ENCODE measurements at regions not wholly inside any gene's neighbourhood (a gene's known extent, or its start where the extent isn't known, plus 50 kb on each side); places are given as distances from the start of the nearest gene placed in this dataset.

GRCh38 chr5:176711883-176712282 is 64.6 kb downstream of the TSPAN17 start:
- no peak for DNase-seq

- DNase-seq, result no peak
Measured at GRCh38 chr5:176712546-176713304, 65.4 kb downstream of the TSPAN17 start.

GRCh38 chr5:176713409-176713808 is 66.1 kb downstream of the TSPAN17 start:
- no peak for DNase-seq

- no peak for DNase-seq
Measured at GRCh38 chr5:176714067-176714466, 66.8 kb downstream of the TSPAN17 start.

- no peak for DNase-seq
Measured at GRCh38 chr5:176716320-176716719, 69.0 kb downstream of the TSPAN17 start.

- DNase-seq, result no peak
Measured at GRCh38 chr5:176719113-176719739, 71.9 kb downstream of the TSPAN17 start.

- DNase-seq, result no peak
Measured at GRCh38 chr5:176721509-176721908, 74.2 kb downstream of the TSPAN17 start.

GRCh38 chr5:176722757-176723156 is 75.5 kb downstream of the TSPAN17 start:
- no peak for DNase-seq

- peak; percentile 10 for DNase-seq
Measured at GRCh38 chr5:176723440-176723839, 76.2 kb downstream of the TSPAN17 start.

GRCh38 chr5:176724472-176724871 is 77.2 kb downstream of the TSPAN17 start:
- DNase-seq, result no peak

- no peak for DNase-seq
Measured at GRCh38 chr5:176725521-176726280, 78.4 kb downstream of the TSPAN17 start.

GRCh38 chr5:176726746-176727527 is 79.7 kb downstream of the TSPAN17 start:
- no peak for DNase-seq

GRCh38 chr5:176727528-176727900 is 80.2 kb downstream of the TSPAN17 start:
- no peak for DNase-seq

- no peak for DNase-seq
Measured at GRCh38 chr5:176727983-176728675, 80.8 kb downstream of the TSPAN17 start.

GRCh38 chr5:176728831-176729251 is 81.5 kb upstream of the UNC5A start:
- no peak for DNase-seq

- no peak for DNase-seq
Measured at GRCh38 chr5:176730815-176731475, 79.4 kb upstream of the UNC5A start.

- DNase-seq, result no peak
Measured at GRCh38 chr5:176731506-176732160, 78.7 kb upstream of the UNC5A start.

GRCh38 chr5:176732306-176732705 is 78.1 kb upstream of the UNC5A start:
- DNase-seq, result no peak

GRCh38 chr5:176732736-176733405 is 77.5 kb upstream of the UNC5A start:
- DNase-seq, result no peak

GRCh38 chr5:176733406-176734262 is 76.7 kb upstream of the UNC5A start:
- DNase-seq, result no peak

Measured in activated CD4-positive, alpha-beta T cell treated with anti-CD3 and anti-CD28 coated beads, Interleukin-2, amount 50 U/mL, for 16 hours (primary cell).